Pancreas (tissue), 10 donors: ENCODE measurements at regions not wholly inside any gene's neighbourhood (a gene's known extent, or its start where the extent isn't known, plus 50 kb on each side); places are given as distances from the start of the nearest gene placed in this dataset.
A peak's percentile ranks its signal among the peaks of the same experiment; 100 is the strongest.

Experiments
- ATAC-seq, 4 donors: fragments of 200-7000 bp; cut with Tn5 transposase; one replicate each; pipeline versions ENCODE4 v1.8.0 to v1.9.1; 2020; ENCODE audit warnings: mild to moderate bottlenecking in 4 of 4, moderate library complexity in 4 of 4
- DNase-seq, 6 donors: peaks; one replicate each; pipeline ENCODE4 v3.0.0-alpha.2; 2020
- FAIRE-seq: peaks from 2 replicates; lab custom pipeline; 2012; peaks lifted over from hg19 to GRCh38; lab: Jason Lieb, UNC
- H3K27ac ChIP-seq, 4 donors: fragments of 200-600 bp; sonication (generic); 1 replicate in 3 of 4; 2 replicates in 1 of 4; pipeline versions ENCODE4 v1.5.0 to v1.8.0; 2020
- H3K27me3 ChIP-seq, 4 donors: fragments of 200-600 bp; one replicate each; pipeline ENCODE4 v1.8.0; 2021
- H3K36me3 ChIP-seq, 3 donors: fragments of 200-600 bp; sonication (generic) in 1 of 3; one replicate each; pipeline versions ENCODE4 v1.5.0 to v1.8.0; 2020 to 2021
- H3K4me1 ChIP-seq, 3 donors: fragments of 200-600 bp; one replicate each; pipeline ENCODE4 v1.8.0; 2021
- H3K4me3 ChIP-seq, 4 donors: fragments of 200-600 bp; sonication (generic) in 2 of 4; one replicate each; pipeline versions ENCODE4 v1.5.0 to v1.8.0; 2020 to 2021
- H3K9me3 ChIP-seq, 4 donors: fragments of 200-600 bp; one replicate each; pipeline ENCODE4 v1.8.0; 2021
- CTCF ChIP-seq, 4 donors: fragments of 200-600 bp; sonication (generic) in 3 of 4; IDR thresholded peaks; one replicate each; pipeline versions ENCODE4 v1.5.0 to v1.8.0; 2021; ENCODE audit warnings: antibody characterized with exemption in 4 of 4
- WGBS, 2 donors: extraction: QIAGEN DNeasy Blood & Tissue Kit; methylation state at CpG; one replicate each; pipeline ENCODE4 v1.1.7; 2013; 5-methylcytosine and 5-hydroxymethylcytosine counted together
- intact Hi-C, 3 donors: fragments of 100-400 bp; cut with DNase I; formaldehyde crosslinking; loops; one replicate each; pipeline versions ENCODE4 v1.11.1 to v1.14.2; 2022
- donor health status: healthy with polysubstance abuse.
- donor health status: DM: no; HTN: no; CAD: no; lungs with moderate emphysema.
- donor health status: DM: no; HTN: no; CAD: no.
- donor health status: control.
- donor health status: control.
- donor health status: Bipolar disorder and iron deficiency.
- donor health status: DM: yes; HTN: yes; CAD: no.
- donor health status: DM: no; HTN: no; CAD: no.
- donor health status: DM: no; HTN: no; CAD: no.
- donor health status: DM: yes; HTN: yes; CAD: no.

GRCh38 chr3:102114264-102114979 lies 265.1 kb downstream of the NFKBIZ start:
- DNase-seq: no peak
- H3K27me3 ChIP-seq: no peaks in the 10 kb centered on the region
- WGBS, 2 donors: 79 to 86% methylated on average over 7 of the region's 7 CpGs
- H3K36me3 ChIP-seq: no peaks in the 10 kb centered on the region
- ATAC-seq: peak in 1 of 4 donors; percentile 17
- H3K9me3 ChIP-seq: peaks cover 0 to 3% (median 0%) of the 10 kb centered on the region in 4 donors
- intact Hi-C loops: no loop called here
- H3K27ac ChIP-seq: peak overlapping the region in 2 of 4 donors; percentile 61 to 70
- TF ChIP-seq CTCF (IDR thresholded peaks at IDR 0.05): no peak
- H3K4me3 ChIP-seq: no peak overlapping the region
- no peak for FAIRE-seq
- peaks cover 4 to 14% (median 6%) of the 10 kb centered on the region in 3 donors for H3K4me1 ChIP-seq

DNA sequence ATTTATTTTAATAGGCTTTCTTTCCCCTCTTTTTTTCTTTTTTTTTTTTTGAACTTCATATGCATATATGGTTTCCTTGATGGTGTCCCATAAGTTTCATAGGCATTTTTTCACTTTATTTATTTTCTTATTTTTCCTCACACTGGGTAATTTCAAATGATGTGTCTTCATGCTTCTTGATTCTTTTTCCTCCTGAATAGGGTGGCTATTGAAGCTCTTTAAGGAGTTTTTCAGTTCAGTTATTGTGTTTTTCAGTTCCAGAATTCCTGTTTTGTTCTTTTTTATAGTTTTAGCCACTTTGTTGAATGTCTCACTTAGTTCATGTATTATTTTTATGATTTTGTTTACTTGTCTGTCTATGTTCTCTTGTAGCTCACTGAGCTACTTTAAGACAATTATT lies 273.2 kb downstream of the NFKBIZ start:
- FAIRE-seq (no peak), ATAC-seq (no peak), DNase-seq (no peak)
- Histone ChIP-seq H3K27me3 (no peaks in the 10 kb centered on the region), H3K4me1 (peaks cover 0 to 17% (median 0%) of the 10 kb centered on the region in 3 donors), H3K9me3 (no peaks in the 10 kb centered on the region), H3K27ac (no peak overlapping the region), H3K36me3 (no peaks in the 10 kb centered on the region), H3K4me3 (no peak overlapping the region)
- no peak for TF ChIP-seq CTCF (IDR thresholded peaks at IDR 0.05)
- intact Hi-C loops: no loop called here

DNA sequence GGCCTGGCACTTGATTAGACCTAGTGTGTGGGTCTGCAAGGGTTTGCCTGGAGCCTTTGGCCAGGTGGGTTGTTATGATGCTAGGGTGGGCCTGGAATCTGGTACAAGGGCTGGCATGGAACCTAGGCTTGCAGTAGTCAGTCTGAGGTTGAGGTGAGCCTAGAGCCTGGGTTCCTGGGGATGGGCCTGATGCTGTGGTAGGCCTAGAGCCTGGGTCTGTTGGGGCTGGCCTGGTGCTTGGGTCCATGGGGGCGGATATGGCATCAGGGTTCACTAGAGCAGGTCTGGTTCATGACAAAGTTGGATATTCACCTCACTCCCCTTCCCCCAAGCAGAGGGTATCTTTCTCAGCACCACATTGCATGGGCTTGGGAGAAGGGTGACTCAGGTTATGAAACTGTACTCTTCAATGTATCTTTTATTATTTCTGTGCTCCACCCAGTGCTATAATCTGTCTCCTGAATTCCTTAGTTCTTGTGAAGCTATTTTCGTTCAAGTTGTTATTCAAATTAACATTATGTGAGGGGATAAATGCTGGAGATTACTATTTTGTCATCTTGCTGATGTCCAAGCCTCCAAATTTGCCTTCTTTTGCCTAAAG lies 274.4 kb downstream of the NFKBIZ start:
- intact Hi-C loops: no loop called here
- Histone ChIP-seq H3K36me3 (no peaks in the 10 kb centered on the region), H3K27me3 (no peaks in the 10 kb centered on the region), H3K4me1 (peaks cover 0 to 17% (median 0%) of the 10 kb centered on the region in 3 donors), H3K4me3 (no peak overlapping the region), H3K9me3 (no peaks in the 10 kb centered on the region), H3K27ac (no peak overlapping the region)
- 73 to 89% methylated on average over 2 of the region's 2 CpGs for WGBS, 2 donors
- DNase-seq: no peak
- no peak for TF ChIP-seq CTCF (IDR thresholded peaks at IDR 0.05)
- no peak for ATAC-seq
- FAIRE-seq: no peak

DNA sequence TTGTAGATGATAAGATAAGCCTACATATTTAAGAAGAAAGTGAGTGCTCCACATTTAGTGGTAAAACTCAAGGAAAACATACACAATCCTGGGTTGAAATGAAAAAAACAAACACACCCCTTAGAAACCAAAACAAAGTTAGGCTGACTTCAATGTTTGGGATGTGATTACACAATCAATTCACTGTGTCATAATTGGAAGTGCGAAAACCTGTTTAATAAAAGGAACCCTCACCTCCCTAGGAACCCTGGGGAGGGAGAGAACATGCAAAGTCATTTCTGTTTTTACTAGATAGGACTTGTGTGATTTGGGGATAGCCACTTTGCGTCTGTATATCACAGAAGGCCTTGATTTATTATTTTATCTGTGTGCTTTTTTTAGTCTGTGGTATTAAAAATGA lies 275.0 kb downstream of the NFKBIZ start:
- intact Hi-C loops: no loop called here
- peak; percentile 9 for FAIRE-seq
- 38 to 60% methylated on average over 2 of the region's 2 CpGs for WGBS, 2 donors
- no peaks in the 10 kb centered on the region for H3K9me3 ChIP-seq
- TF ChIP-seq CTCF (IDR thresholded peaks at IDR 0.05): no peak
- no peak overlapping the region for H3K4me3 ChIP-seq
- H3K36me3 ChIP-seq: no peaks in the 10 kb centered on the region
- no peak for DNase-seq
- H3K27ac ChIP-seq: no peak overlapping the region
- ATAC-seq: peak in 3 of 4 donors; percentile 28 to 72 (median 44)
- H3K27me3 ChIP-seq: no peaks in the 10 kb centered on the region
- peaks cover 0 to 17% (median 0%) of the 10 kb centered on the region in 3 donors for H3K4me1 ChIP-seq

- FAIRE-seq (no peak), ATAC-seq (no peak), DNase-seq (no peak)
- Histone ChIP-seq H3K27ac (no peak overlapping the region), H3K27me3 (no peaks in the 10 kb centered on the region), H3K36me3 (no peaks in the 10 kb centered on the region), H3K4me3 (no peak overlapping the region), H3K9me3 (no peaks in the 10 kb centered on the region), H3K4me1 (peaks cover 0 to 17% (median 0%) of the 10 kb centered on the region in 3 donors)
- intact Hi-C loops: no loop called here
- TF ChIP-seq CTCF (IDR thresholded peaks at IDR 0.05): no peak
- WGBS, 2 donors: 88 to 90% methylated on average over 2 of the region's 2 CpGs
Measured at GRCh38 chr3:102124704-102125103, 275.4 kb downstream of the NFKBIZ start.
